ENCODE measurements at regions not wholly inside any gene's neighbourhood (a gene's known extent, or its start where the extent isn't known, plus 50 kb on each side); places are given as distances from the start of the nearest gene placed in this dataset.

- no CpG with 5 or more reads among the region's 3 CpGs for WGBS (ENCODE audit: insufficient coverage, insufficient read length)
- Histone ChIP-seq H3K9me3 (ENCODE audit: control insufficient read depth, insufficient read depth, low read length) (no peaks in the 10 kb centered on the region), H3K36me3 (ENCODE audit: control insufficient read depth, insufficient read depth, low read length) (no peaks in the 10 kb centered on the region), H3K4me3 (ENCODE audit: low read length) (no peak overlapping the region), H3K27me3 (ENCODE audit: control insufficient read depth, insufficient read depth, low read length) (no peaks in the 10 kb centered on the region), H3K4me1 (ENCODE audit: control insufficient read depth, insufficient read depth, low read length) (no peaks in the 10 kb centered on the region), H3K27ac (ENCODE audit: low read length) (no peak overlapping the region)
- DNase-seq (ENCODE audit: low read depth, low spot score), result no peak
Measured at GRCh38 chr4:173909294-173909693, 374.2 kb downstream of the FBXO8 start.

DNA sequence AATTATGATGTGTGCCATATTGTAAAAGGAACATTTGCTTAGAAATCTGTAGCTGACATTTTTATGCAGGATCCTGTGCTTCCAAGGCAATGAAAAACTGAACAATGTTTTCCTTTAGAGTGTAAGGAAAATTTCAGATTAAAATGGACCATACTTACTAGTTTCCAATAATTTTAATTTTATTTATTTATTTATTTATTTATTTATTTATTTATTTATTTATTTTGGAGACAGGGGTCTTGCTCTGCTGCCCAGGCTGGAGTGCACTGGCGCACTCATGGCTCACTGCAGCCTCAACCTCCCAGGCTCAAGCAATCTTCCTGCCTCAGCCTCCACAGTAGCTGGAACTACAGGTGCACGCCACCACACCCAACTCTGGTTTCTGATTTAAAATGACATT, 369.8 kb upstream of the HAND2 start:
- WGBS (ENCODE audit: insufficient coverage, insufficient read length), result no CpG with 5 or more reads among the region's 2 CpGs
- DNase-seq (ENCODE audit: low read depth, low spot score), result no peak
- Histone ChIP-seq H3K36me3 (ENCODE audit: control insufficient read depth, insufficient read depth, low read length) (no peaks in the 10 kb centered on the region), H3K27me3 (ENCODE audit: control insufficient read depth, insufficient read depth, low read length) (no peaks in the 10 kb centered on the region), H3K27ac (ENCODE audit: low read length) (no peak overlapping the region), H3K4me3 (ENCODE audit: low read length) (no peak overlapping the region), H3K4me1 (ENCODE audit: control insufficient read depth, insufficient read depth, low read length) (no peaks in the 10 kb centered on the region), H3K9me3 (ENCODE audit: control insufficient read depth, insufficient read depth, low read length) (no peaks in the 10 kb centered on the region)

- H3K36me3 ChIP-seq (ENCODE audit: control insufficient read depth, insufficient read depth, low read length), result no peaks in the 10 kb centered on the region
- H3K9me3 ChIP-seq (ENCODE audit: control insufficient read depth, insufficient read depth, low read length), result no peaks in the 10 kb centered on the region
- no CpG with 5 or more reads among the region's 3 CpGs for WGBS (ENCODE audit: insufficient coverage, insufficient read length)
- H3K4me1 ChIP-seq (ENCODE audit: control insufficient read depth, insufficient read depth, low read length), result no peaks in the 10 kb centered on the region
- H3K4me3 ChIP-seq (ENCODE audit: low read length), result no peak overlapping the region
- no peaks in the 10 kb centered on the region for H3K27me3 ChIP-seq (ENCODE audit: control insufficient read depth, insufficient read depth, low read length)
- DNase-seq (ENCODE audit: low read depth, low spot score), result no peak
- H3K27ac ChIP-seq (ENCODE audit: low read length), result no peak overlapping the region
Measured at GRCh38 chr4:173891072-173891471, 361.0 kb upstream of the HAND2 start.

DNA sequence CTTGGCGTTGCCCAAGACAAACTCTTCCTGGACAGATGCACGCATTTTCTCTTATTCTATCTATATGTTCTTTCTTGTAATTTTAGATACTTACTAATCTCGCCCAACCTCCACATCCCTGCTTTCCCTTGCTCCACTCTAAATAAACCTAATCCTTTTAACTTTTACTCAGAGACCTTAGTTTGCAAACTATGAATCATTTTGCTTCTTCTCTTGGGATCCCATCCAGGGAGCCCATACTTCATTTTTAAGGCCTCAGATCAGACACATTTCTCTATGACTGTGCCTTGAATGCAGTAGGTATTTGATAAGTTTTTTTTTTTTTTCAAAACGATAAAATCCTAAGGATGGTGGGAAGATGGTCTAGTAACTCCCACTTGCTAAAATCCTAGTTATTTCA, 353.8 kb upstream of the HAND2 start:
- no peaks in the 10 kb centered on the region for H3K9me3 ChIP-seq (ENCODE audit: control insufficient read depth, insufficient read depth, low read length)
- H3K27me3 ChIP-seq (ENCODE audit: control insufficient read depth, insufficient read depth, low read length), result no peaks in the 10 kb centered on the region
- H3K27ac ChIP-seq (ENCODE audit: low read length), result no peak overlapping the region
- no peak overlapping the region for H3K4me3 ChIP-seq (ENCODE audit: low read length)
- DNase-seq (ENCODE audit: low read depth, low spot score), result no peak
- H3K4me1 ChIP-seq (ENCODE audit: control insufficient read depth, insufficient read depth, low read length), result no peaks in the 10 kb centered on the region
- no peaks in the 10 kb centered on the region for H3K36me3 ChIP-seq (ENCODE audit: control insufficient read depth, insufficient read depth, low read length)
- WGBS (ENCODE audit: insufficient coverage, insufficient read length), result 100% methylated on average over 1 of the region's 4 CpGs

- H3K9me3 ChIP-seq (ENCODE audit: control insufficient read depth, insufficient read depth, low read length), result no peaks in the 10 kb centered on the region
- H3K27ac ChIP-seq (ENCODE audit: low read length), result no peak overlapping the region
- no peaks in the 10 kb centered on the region for H3K4me1 ChIP-seq (ENCODE audit: control insufficient read depth, insufficient read depth, low read length)
- no peaks in the 10 kb centered on the region for H3K36me3 ChIP-seq (ENCODE audit: control insufficient read depth, insufficient read depth, low read length)
- H3K4me3 ChIP-seq (ENCODE audit: low read length), result no peak overlapping the region
- no CpG with 5 or more reads among the region's 1 CpG for WGBS (ENCODE audit: insufficient coverage, insufficient read length)
- H3K27me3 ChIP-seq (ENCODE audit: control insufficient read depth, insufficient read depth, low read length), result no peaks in the 10 kb centered on the region
- no peak for DNase-seq (ENCODE audit: low read depth, low spot score)
Measured at GRCh38 chr4:173880897-173881296, 350.9 kb upstream of the HAND2 start.

- H3K9me3 ChIP-seq (ENCODE audit: control insufficient read depth, insufficient read depth, low read length), result no peaks in the 10 kb centered on the region
- no CpG with 5 or more reads among the region's 5 CpGs for WGBS (ENCODE audit: insufficient coverage, insufficient read length)
- H3K27me3 ChIP-seq (ENCODE audit: control insufficient read depth, insufficient read depth, low read length), result no peaks in the 10 kb centered on the region
- no peak overlapping the region for H3K4me3 ChIP-seq (ENCODE audit: low read length)
- no peaks in the 10 kb centered on the region for H3K4me1 ChIP-seq (ENCODE audit: control insufficient read depth, insufficient read depth, low read length)
- no peaks in the 10 kb centered on the region for H3K36me3 ChIP-seq (ENCODE audit: control insufficient read depth, insufficient read depth, low read length)
- H3K27ac ChIP-seq (ENCODE audit: low read length), result no peak overlapping the region
- DNase-seq (ENCODE audit: low read depth, low spot score), result no peak
Measured at GRCh38 chr4:173879509-173879908, 349.5 kb upstream of the HAND2 start.

- no peaks in the 10 kb centered on the region for H3K4me1 ChIP-seq (ENCODE audit: control insufficient read depth, insufficient read depth, low read length)
- WGBS (ENCODE audit: insufficient coverage, insufficient read length), result no CpG with 5 or more reads among the region's 5 CpGs
- H3K4me3 ChIP-seq (ENCODE audit: low read length), result no peak overlapping the region
- no peak for DNase-seq (ENCODE audit: low read depth, low spot score)
- H3K27ac ChIP-seq (ENCODE audit: low read length), result no peak overlapping the region
- H3K36me3 ChIP-seq (ENCODE audit: control insufficient read depth, insufficient read depth, low read length), result no peaks in the 10 kb centered on the region
- no peaks in the 10 kb centered on the region for H3K27me3 ChIP-seq (ENCODE audit: control insufficient read depth, insufficient read depth, low read length)
- H3K9me3 ChIP-seq (ENCODE audit: control insufficient read depth, insufficient read depth, low read length), result no peaks in the 10 kb centered on the region
Measured at GRCh38 chr4:173878701-173879100, 348.7 kb upstream of the HAND2 start.

GRCh38 chr4:173871643-173872042, 341.6 kb upstream of the HAND2 start:
- Histone ChIP-seq H3K36me3 (ENCODE audit: control insufficient read depth, insufficient read depth, low read length) (no peaks in the 10 kb centered on the region), H3K4me3 (ENCODE audit: low read length) (no peak overlapping the region), H3K4me1 (ENCODE audit: control insufficient read depth, insufficient read depth, low read length) (no peaks in the 10 kb centered on the region), H3K27me3 (ENCODE audit: control insufficient read depth, insufficient read depth, low read length) (no peaks in the 10 kb centered on the region), H3K27ac (ENCODE audit: low read length) (no peak overlapping the region), H3K9me3 (ENCODE audit: control insufficient read depth, insufficient read depth, low read length) (no peaks in the 10 kb centered on the region)
- no peak for DNase-seq (ENCODE audit: low read depth, low spot score)

GRCh38 chr4:173866322-173867026, 336.4 kb upstream of the HAND2 start:
- DNase-seq (ENCODE audit: low read depth, low spot score), result no peak
- Histone ChIP-seq H3K36me3 (ENCODE audit: control insufficient read depth, insufficient read depth, low read length) (no peaks in the 10 kb centered on the region), H3K9me3 (ENCODE audit: control insufficient read depth, insufficient read depth, low read length) (no peaks in the 10 kb centered on the region), H3K27me3 (ENCODE audit: control insufficient read depth, insufficient read depth, low read length) (no peaks in the 10 kb centered on the region), H3K27ac (ENCODE audit: low read length) (no peak overlapping the region), H3K4me3 (ENCODE audit: low read length) (no peak overlapping the region), H3K4me1 (ENCODE audit: control insufficient read depth, insufficient read depth, low read length) (no peaks in the 10 kb centered on the region)
- no CpG with 5 or more reads among the region's 3 CpGs for WGBS (ENCODE audit: insufficient coverage, insufficient read length)

GRCh38 chr4:173862754-173863153, 332.7 kb upstream of the HAND2 start:
- WGBS (ENCODE audit: insufficient coverage, insufficient read length), result no CpG with 5 or more reads among the region's 3 CpGs
- DNase-seq (ENCODE audit: low read depth, low spot score), result no peak
- Histone ChIP-seq H3K4me3 (ENCODE audit: low read length) (no peak overlapping the region), H3K4me1 (ENCODE audit: control insufficient read depth, insufficient read depth, low read length) (no peaks in the 10 kb centered on the region), H3K36me3 (ENCODE audit: control insufficient read depth, insufficient read depth, low read length) (no peaks in the 10 kb centered on the region), H3K27me3 (ENCODE audit: control insufficient read depth, insufficient read depth, low read length) (no peaks in the 10 kb centered on the region), H3K9me3 (ENCODE audit: control insufficient read depth, insufficient read depth, low read length) (no peaks in the 10 kb centered on the region), H3K27ac (ENCODE audit: low read length) (no peak overlapping the region)

- Histone ChIP-seq H3K36me3 (ENCODE audit: control insufficient read depth, insufficient read depth, low read length) (no peaks in the 10 kb centered on the region), H3K27ac (ENCODE audit: low read length) (no peak overlapping the region), H3K4me1 (ENCODE audit: control insufficient read depth, insufficient read depth, low read length) (no peaks in the 10 kb centered on the region), H3K27me3 (ENCODE audit: control insufficient read depth, insufficient read depth, low read length) (no peaks in the 10 kb centered on the region), H3K4me3 (ENCODE audit: low read length) (no peak overlapping the region), H3K9me3 (ENCODE audit: control insufficient read depth, insufficient read depth, low read length) (no peaks in the 10 kb centered on the region)
- WGBS (ENCODE audit: insufficient coverage, insufficient read length), result no CpG with 5 or more reads among the region's 2 CpGs
- no peak for DNase-seq (ENCODE audit: low read depth, low spot score)
Measured at GRCh38 chr4:173860094-173860493, 330.1 kb upstream of the HAND2 start.

Data from iPS DF 6.9 (cell line).